HepG2 (cell line): ENCODE measurements at regions not wholly inside any gene's neighbourhood (a gene's known extent, or its start where the extent isn't known, plus 50 kb on each side); places are given as distances from the start of the nearest gene placed in this dataset.

ENCODE experiments used
- ATAC-seq: fragments of 200-7000 bp; cut with Tn5 transposase; 3 replicates; pipeline ENCODE4 v1.9.1; 2020; ENCODE audit warnings: mild to moderate bottlenecking, moderate library complexity
- BruUV-seq: library from RNA; stranded (reverse); fragments of 400-500 nt; replicated peaks from 2 replicates; lab custom pipeline; 2021; lab: Mats Ljungman, UMichigan
- CTCF ChIA-PET: fragments of 300-600 bp; formaldehyde crosslinking; extraction: SDS; loops from one replicate; lab custom pipeline; 2021; ENCODE audit warnings: low total read pairs, inconsistent platforms, low intra/inter-chr PET ratio; lab: Yijun Ruan, JAX
- POLR2A ChIA-PET: fragments of 350-600 bp; sonication (Branson Sonifier 250); formaldehyde crosslinking; loops from one replicate; lab custom pipeline; 2020; ENCODE audit warnings: antibody characterized with exemption, inconsistent platforms; lab: Yijun Ruan, JAX
- DNase-seq: peaks from one replicate; pipeline ENCODE4 v3.0.0-alpha.2; 2015; ENCODE audit warnings: low spot score
- FAIRE-seq: peaks from 3 replicates; lab custom pipeline; 2011; peaks lifted over from hg19 to GRCh38; lab: Jason Lieb, UNC
- H2AFZ ChIP-seq: one replicate; pipeline ENCODE4 v1.6.1; 2011; ENCODE audit warnings: low read length, inconsistent platforms
- H3K27ac ChIP-seq: fragments of 300-600 bp; 3 replicates; pipeline ENCODE4 v1.8.0; 2011; ENCODE audit warnings: mixed run types, mild to moderate bottlenecking, mixed read lengths, low read length, inconsistent platforms; ENCODE audit not compliant: insufficient read depth; ENCODE audit errors: extremely low read length
- H3K27me3 ChIP-seq, 2 experiments: fragments of 200-600 bp in 1 of 2; 2 replicates in 1 of 2; 3 replicates in 1 of 2; pipeline versions ENCODE4 v1.6.0 to v1.8.0; 2011; ENCODE audit warnings: low read length in 2 of 2, mild to moderate bottlenecking in 2 of 2, moderate library complexity in 2 of 2, inconsistent platforms in 1 of 2; ENCODE audit not compliant: insufficient read depth in 2 of 2, control insufficient read depth in 1 of 2
- H3K36me3 ChIP-seq, 2 experiments: fragments of 200-600 bp in 1 of 2; replicated peaks in 1 of 2; 2 replicates in 1 of 2; 3 replicates in 1 of 2; pipeline versions ENCODE4 v1.5.1 to v1.8.0; 2011; ENCODE audit warnings: low read length in 2 of 2, inconsistent platforms in 1 of 2; ENCODE audit not compliant: insufficient read depth in 2 of 2, control insufficient read depth in 1 of 2
- H3K4me1 ChIP-seq: 2 replicates; pipeline ENCODE4 v1.5.1; 2012; ENCODE audit warnings: low read length, inconsistent platforms; ENCODE audit not compliant: insufficient read depth
- H3K4me2 ChIP-seq: 2 replicates; pipeline ENCODE4 v1.6.0; 2011; ENCODE audit warnings: low read depth, low read length, inconsistent platforms
- H3K4me3 ChIP-seq, 3 experiments: fragments of 200-600 bp in 1 of 3; sonication (generic), shearing (Covaris generic) in 1 of 3; replicated peaks in 1 of 3; 2 replicates each; pipeline ENCODE4 v1.5.1; 2011 to 2016; ENCODE audit warnings: low read length in 3 of 3, inconsistent platforms in 2 of 3, low read depth in 2 of 3, mild to moderate bottlenecking in 2 of 3, control low read depth in 1 of 3, mixed read lengths in 1 of 3; ENCODE audit not compliant: insufficient read depth in 1 of 3
- H3K79me2 ChIP-seq: one replicate; pipeline ENCODE4 v1.6.1; 2011; ENCODE audit warnings: low read length, inconsistent platforms; ENCODE audit not compliant: insufficient read depth
- H3K9ac ChIP-seq: 2 replicates; pipeline ENCODE4 v1.6.0; 2011; ENCODE audit warnings: mild to moderate bottlenecking, low read depth, low read length, inconsistent platforms; ENCODE audit not compliant: insufficient read depth
- H3K9me3 ChIP-seq: 2 replicates; pipeline ENCODE4 v1.5.1; 2012; ENCODE audit warnings: mild to moderate bottlenecking, low read length
- H4K20me1 ChIP-seq: 2 replicates; pipeline ENCODE4 v1.6.0; 2011; ENCODE audit warnings: inconsistent platforms, mild to moderate bottlenecking, low read length, moderate library complexity; ENCODE audit not compliant: insufficient read depth
- ADNP ChIP-seq: sonication (generic); formaldehyde crosslinking; IDR thresholded peaks from 2 replicates; pipeline ENCODE4 v1.4.0; 2020; ENCODE audit warnings: missing genetic modification reagents
- DMTF1 ChIP-seq: sonication (generic); formaldehyde crosslinking; IDR thresholded peaks from 2 replicates; pipeline ENCODE4 v1.4.0; 2020; ENCODE audit warnings: mild to moderate bottlenecking, missing genetic modification reagents
- KDM1A ChIP-seq: IDR thresholded peaks from 2 replicates; pipeline ENCODE4 v1.6.1; 2016; ENCODE audit warnings: missing compliant biosample characterization
- TFAP4 ChIP-seq: sonication (generic); IDR thresholded peaks from 2 replicates; pipeline ENCODE4 v1.6.1; 2016; ENCODE audit warnings: low read depth, borderline replicate concordance
- ZMYM3 ChIP-seq: sonication (generic); formaldehyde crosslinking; IDR thresholded peaks from 2 replicates; pipeline ENCODE4 v1.5.1; 2020; ENCODE audit warnings: mild to moderate bottlenecking, missing genetic modification reagents
- ZNF17 ChIP-seq: sonication (generic); formaldehyde crosslinking; IDR thresholded peaks from 2 replicates; pipeline ENCODE4 v1.5.0; 2020; ENCODE audit warnings: mild to moderate bottlenecking, missing genetic modification reagents
- ZNF710 ChIP-seq: sonication (generic); formaldehyde crosslinking; IDR thresholded peaks from 2 replicates; pipeline ENCODE4 v1.5.0; 2020; ENCODE audit warnings: mild to moderate bottlenecking, missing genetic modification reagents, borderline replicate concordance
- WGBS: methylation state at CpG from one replicate; pipeline ENCODE4 v1.1.6; 2017; ENCODE audit warnings: low lambda C conversion rate; 5-methylcytosine and 5-hydroxymethylcytosine counted together
- in situ Hi-C: cut with HindIII; loops from 2 replicates; pipeline ENCODE4 v1.10.0; 2017; ENCODE audit warnings: low pct_unique_long_range_greater_than_20kb; ENCODE audit not compliant: extremely low pct_ligation_motif_present
- intact Hi-C: fragments of 100-400 bp; cut with micrococcal nuclease; formaldehyde crosslinking; loops from one replicate; pipeline ENCODE4 v1.10.0; 2022; ENCODE audit not compliant: unreplicated experiment
- TF ChIP-seq, protein P1 (sequence below): sonication (generic); formaldehyde crosslinking; IDR thresholded peaks from 2 replicates; pipeline ENCODE4 v1.4.0; 2020; ENCODE audit warnings: missing genetic modification reagents, borderline replicate concordance

GRCh38 chr3:72153477-72154314 lies 368.7 kb upstream of the PROK2 start:
- no peaks in the 10 kb centered on the region for H4K20me1 ChIP-seq
- peaks cover 60% of the 10 kb centered on the region for H3K4me1 ChIP-seq
- no peak for DNase-seq
- no peak for ATAC-seq
- peak overlapping the region; percentile 93 for H3K4me2 ChIP-seq
- POLR2A ChIA-PET: interaction anchor here (3.1 kb wide), 1 partner anchor 11 kb away, joined by 12 read pairs; no protein-coding TSS in a partner anchor
- H3K9me3 ChIP-seq: no peaks in the 10 kb centered on the region
- H3K4me3 ChIP-seq: peak overlapping the region; percentile 66 to 84 (median 79)
- in situ Hi-C loops (no loop called here), intact Hi-C loops (loop anchor here (5.0 kb wide), 1 partner anchor 664 kb away; no protein-coding TSS in a partner anchor)
- no peaks in the 10 kb centered on the region; a peak in 1 of 5 replicates for H3K27me3 ChIP-seq
- TF ChIP-seq ZNF17 (CRISPR knock-in tag) (no peak), ADNP (0 out of 2 replicates have a peak, but pooled peaks have one; percentile 26), KDM1A (0 out of 2 replicates have a peak, but pooled peaks have one; percentile 36), ZMYM3 (CRISPR knock-in tag) (peak; percentile 90), DMTF1 (CRISPR knock-in tag) (no peak), TFAP4 (peak; percentile 46; the same call in 1 of the 2 replicates), ZNF710 (CRISPR knock-in tag) (no peak)
- TF ChIP-seq, protein P1, sequence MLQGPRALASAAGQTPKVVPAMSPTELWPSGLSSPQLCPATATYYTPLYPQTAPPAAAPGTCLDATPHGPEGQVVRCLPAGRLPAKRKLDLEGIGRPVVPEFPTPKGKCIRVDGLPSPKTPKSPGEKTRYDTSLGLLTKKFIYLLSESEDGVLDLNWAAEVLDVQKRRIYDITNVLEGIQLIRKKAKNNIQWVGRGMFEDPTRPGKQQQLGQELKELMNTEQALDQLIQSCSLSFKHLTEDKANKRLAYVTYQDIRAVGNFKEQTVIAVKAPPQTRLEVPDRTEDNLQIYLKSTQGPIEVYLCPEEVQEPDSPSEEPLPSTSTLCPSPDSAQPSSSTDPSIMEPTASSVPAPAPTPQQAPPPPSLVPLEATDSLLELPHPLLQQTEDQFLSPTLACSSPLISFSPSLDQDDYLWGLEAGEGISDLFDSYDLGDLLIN (CRISPR knock-in tag): no peak
- peak overlapping the region; percentile 96 for H3K27ac ChIP-seq
- H3K79me2 ChIP-seq: no peaks in the 10 kb centered on the region
- no peaks in the 10 kb centered on the region for H3K36me3 ChIP-seq
- FAIRE-seq: no peak
- CTCF ChIA-PET: no interaction called here
- H2AFZ ChIP-seq: no peak overlapping the region
- 55% methylated on average over 5 of the region's 6 CpGs for WGBS
- BruUV-seq: no TSS peak
- peak overlapping the region; percentile 87; the same call in 1 of the 2 replicates for H3K9ac ChIP-seq
